SU-DHL-6 (cell line): ENCODE measurements at regions not wholly inside any gene's neighbourhood (a gene's known extent, or its start where the extent isn't known, plus 50 kb on each side); places are given as distances from the start of the nearest gene placed in this dataset.

ENCODE experiments used
- H2AFZ ChIP-seq: fragments of 200-600 bp; sonication (generic); 2 replicates; pipeline ENCODE4 v1.6.1; 2014; ENCODE audit warnings: low read depth, mild to moderate bottlenecking, moderate library complexity, mixed read lengths, antibody characterized with exemption, low read length; ENCODE audit not compliant: severe bottlenecking
- H3F3A ChIP-seq: fragments of 200-600 bp; shearing (Covaris generic); 2 replicates; pipeline ENCODE4 v1.6.0; 2016; ENCODE audit warnings: antibody characterized with exemption, mild to moderate bottlenecking; ENCODE audit not compliant: insufficient read depth
- H3K27ac ChIP-seq: fragments of 200-600 bp; sonication (generic); 2 replicates; pipeline ENCODE4 v1.5.1; 2016; ENCODE audit warnings: low read depth, mild to moderate bottlenecking, low read length, moderate library complexity, mixed read lengths
- H3K27me3 ChIP-seq: fragments of 200-600 bp; sonication (generic), shearing (Covaris generic); 2 replicates; pipeline ENCODE4 v1.6.0; 2014; ENCODE audit warnings: mild to moderate bottlenecking, low read length
- H3K36me3 ChIP-seq: fragments of 200-600 bp; sonication (generic); 2 replicates; pipeline ENCODE4 v1.6.1; 2014; ENCODE audit warnings: mild to moderate bottlenecking, low read length, mixed read lengths
- H3K4me2 ChIP-seq: fragments of 300-600, 200-600 bp; shearing (Covaris generic), sonication (generic); 2 replicates; pipeline ENCODE4 v1.6.0; 2014; ENCODE audit warnings: low read length, low read depth, mild to moderate bottlenecking; ENCODE audit not compliant: poor library complexity, severe bottlenecking
- H3K4me3 ChIP-seq: fragments of 200-600 bp; sonication (generic); 2 replicates; pipeline ENCODE4 v1.5.1; 2014; ENCODE audit warnings: antibody characterized with exemption, low read length, mild to moderate bottlenecking, mixed read lengths; ENCODE audit not compliant: insufficient read depth, poor library complexity, severe bottlenecking
- H3K79me2 ChIP-seq: fragments of 200-600 bp; sonication (generic); 2 replicates; pipeline ENCODE4 v1.6.1; 2014; ENCODE audit warnings: mild to moderate bottlenecking, low read length, moderate library complexity; ENCODE audit not compliant: insufficient read depth
- H3K9ac ChIP-seq: fragments of 200-600 bp; sonication (generic); 2 replicates; pipeline ENCODE4 v1.7.0; 2014; ENCODE audit warnings: mild to moderate bottlenecking, low read length
- H3K9me2 ChIP-seq: fragments of 200-600 bp; sonication (generic); replicated peaks from 2 replicates; pipeline ENCODE4 v1.6.1; 2014; ENCODE audit warnings: low read length; ENCODE audit not compliant: insufficient read depth
- H3K9me3 ChIP-seq: fragments of 200-600 bp; sonication (generic); 2 replicates; pipeline ENCODE4 v1.6.1; 2014; ENCODE audit warnings: low read length, mixed read lengths; ENCODE audit not compliant: insufficient read depth
- H4K20me1 ChIP-seq: fragments of 200-600 bp; sonication (generic); 2 replicates; pipeline ENCODE4 v1.6.1; 2014; ENCODE audit warnings: low read depth, mild to moderate bottlenecking, antibody characterized with exemption, low read length, moderate library complexity, mixed read lengths
- EZH2phosphoT487 ChIP-seq: fragments of 200-600 bp; sonication (generic), shearing (Covaris generic); conservative IDR thresholded peaks from 2 replicates; pipeline ENCODE4 v1.6.1; 2018; ENCODE audit warnings: mild to moderate bottlenecking, antibody characterized with exemption, low read length, moderate library complexity, mixed read lengths
- TF ChIP-seq, protein P1 (sequence below): fragments of 200-600 bp; sonication (generic); IDR thresholded peaks from one replicate; pipeline ENCODE4 v1.5.1; 2017; ENCODE audit warnings: antibody characterized with exemption, mild to moderate bottlenecking, low read length, moderate library complexity; ENCODE audit not compliant: insufficient read depth, poor library complexity, severe bottlenecking

DNA sequence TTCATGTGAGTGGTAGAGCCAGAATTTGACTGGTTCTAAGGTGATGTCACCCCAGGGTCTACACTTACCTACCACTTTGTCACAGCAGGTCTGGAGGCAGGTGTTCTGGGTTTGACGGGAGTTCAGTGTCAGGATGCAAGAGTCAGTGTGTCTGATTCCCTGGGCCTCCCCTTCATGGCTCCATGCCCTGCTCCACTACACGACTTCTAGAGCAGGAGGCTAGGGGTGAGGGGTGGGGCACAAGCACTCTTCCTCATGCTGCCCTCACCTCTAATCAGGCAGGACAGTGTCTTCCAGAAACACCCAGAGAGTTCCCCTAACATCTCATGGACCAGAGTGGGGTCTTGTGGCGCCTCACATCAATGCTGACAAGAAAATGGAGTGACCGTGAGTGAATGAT is 118.2 kb downstream of the CDC5L start:
- Histone ChIP-seq H3K9me3 (no peaks in the 10 kb centered on the region), H3K4me2 (no peak overlapping the region), H3F3A (no peaks in the 10 kb centered on the region), H3K9ac (no peak overlapping the region), H3K79me2 (no peaks in the 10 kb centered on the region), H3K36me3 (no peaks in the 10 kb centered on the region), H3K9me2 (no peaks in the 10 kb centered on the region), H3K4me3 (no peak overlapping the region), H2AFZ (no peak overlapping the region), H3K27me3 (no peaks in the 10 kb centered on the region), H3K27ac (no peak overlapping the region), H4K20me1 (no peaks in the 10 kb centered on the region)
- TF ChIP-seq EZH2phosphoT487 = no peak
- TF ChIP-seq, protein P1, sequence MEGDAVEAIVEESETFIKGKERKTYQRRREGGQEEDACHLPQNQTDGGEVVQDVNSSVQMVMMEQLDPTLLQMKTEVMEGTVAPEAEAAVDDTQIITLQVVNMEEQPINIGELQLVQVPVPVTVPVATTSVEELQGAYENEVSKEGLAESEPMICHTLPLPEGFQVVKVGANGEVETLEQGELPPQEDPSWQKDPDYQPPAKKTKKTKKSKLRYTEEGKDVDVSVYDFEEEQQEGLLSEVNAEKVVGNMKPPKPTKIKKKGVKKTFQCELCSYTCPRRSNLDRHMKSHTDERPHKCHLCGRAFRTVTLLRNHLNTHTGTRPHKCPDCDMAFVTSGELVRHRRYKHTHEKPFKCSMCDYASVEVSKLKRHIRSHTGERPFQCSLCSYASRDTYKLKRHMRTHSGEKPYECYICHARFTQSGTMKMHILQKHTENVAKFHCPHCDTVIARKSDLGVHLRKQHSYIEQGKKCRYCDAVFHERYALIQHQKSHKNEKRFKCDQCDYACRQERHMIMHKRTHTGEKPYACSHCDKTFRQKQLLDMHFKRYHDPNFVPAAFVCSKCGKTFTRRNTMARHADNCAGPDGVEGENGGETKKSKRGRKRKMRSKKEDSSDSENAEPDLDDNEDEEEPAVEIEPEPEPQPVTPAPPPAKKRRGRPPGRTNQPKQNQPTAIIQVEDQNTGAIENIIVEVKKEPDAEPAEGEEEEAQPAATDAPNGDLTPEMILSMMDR = no peak

DNA sequence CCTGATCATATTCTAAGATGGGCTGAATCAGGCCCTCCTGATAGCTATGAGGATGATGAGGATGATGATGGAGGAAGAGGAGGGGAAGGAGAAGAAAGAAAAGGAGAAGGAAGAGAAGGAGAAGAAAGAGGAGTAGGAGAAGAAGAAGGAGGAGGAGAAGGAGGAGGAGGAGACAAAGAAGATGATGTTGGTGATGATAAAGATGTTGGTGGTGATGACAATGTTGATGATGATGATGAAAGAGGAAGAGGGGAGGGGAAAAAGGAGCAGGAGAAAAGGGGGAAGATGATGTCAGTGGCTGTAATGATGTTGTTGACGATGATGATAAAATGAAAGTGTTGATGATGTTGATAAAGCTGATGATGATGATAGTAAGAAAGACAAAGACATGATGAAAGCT is 119.5 kb downstream of the CDC5L start:
- no peaks in the 10 kb centered on the region for H3K79me2 ChIP-seq
- no peaks in the 10 kb centered on the region for H3F3A ChIP-seq
- no peak overlapping the region for H3K4me3 ChIP-seq
- no peak for TF ChIP-seq EZH2phosphoT487
- TF ChIP-seq, protein P1 = no peak
- no peaks in the 10 kb centered on the region for H3K27me3 ChIP-seq
- H3K27ac ChIP-seq = no peak overlapping the region
- H3K9me2 ChIP-seq = no peaks in the 10 kb centered on the region
- H4K20me1 ChIP-seq = no peaks in the 10 kb centered on the region
- H3K9me3 ChIP-seq = no peaks in the 10 kb centered on the region
- H2AFZ ChIP-seq = no peak overlapping the region
- no peak overlapping the region for H3K4me2 ChIP-seq
- no peaks in the 10 kb centered on the region for H3K36me3 ChIP-seq
- no peak overlapping the region for H3K9ac ChIP-seq

GRCh38 chr6:44508646-44509045 is 121.1 kb downstream of the CDC5L start:
- Histone ChIP-seq H3K79me2 (no peaks in the 10 kb centered on the region), H3K9me3 (no peaks in the 10 kb centered on the region), H4K20me1 (no peaks in the 10 kb centered on the region), H3K4me2 (no peak overlapping the region), H3F3A (no peaks in the 10 kb centered on the region), H3K9ac (no peak overlapping the region), H2AFZ (no peak overlapping the region), H3K9me2 (no peaks in the 10 kb centered on the region), H3K27me3 (no peaks in the 10 kb centered on the region), H3K27ac (no peak overlapping the region), H3K36me3 (no peaks in the 10 kb centered on the region), H3K4me3 (no peak overlapping the region)
- TF ChIP-seq, protein P1 = no peak
- no peak for TF ChIP-seq EZH2phosphoT487

DNA sequence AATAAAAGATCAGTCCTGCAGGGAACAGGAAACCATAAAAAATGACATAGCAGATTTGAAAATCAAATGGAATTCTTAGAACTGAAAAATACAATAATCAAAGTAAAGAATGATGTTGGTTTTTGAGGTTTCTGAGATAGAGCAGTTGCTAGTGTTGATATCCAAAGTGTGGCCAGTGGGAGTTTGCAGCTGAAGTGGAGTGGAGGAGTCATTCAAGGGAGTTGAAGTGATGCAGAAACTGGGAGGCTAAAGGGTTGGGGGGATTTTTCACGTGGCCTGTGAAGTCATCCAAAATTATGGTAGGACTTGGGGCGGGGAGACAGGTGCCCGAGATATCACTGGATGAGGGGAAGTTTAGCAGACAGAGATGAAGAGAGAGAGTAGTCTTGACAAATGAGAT is 123.6 kb downstream of the CDC5L start:
- H3K4me3 ChIP-seq = no peak overlapping the region
- H3K9me2 ChIP-seq = no peaks in the 10 kb centered on the region
- no peaks in the 10 kb centered on the region for H3K9me3 ChIP-seq
- no peak overlapping the region for H3K9ac ChIP-seq
- TF ChIP-seq, protein P1 = no peak
- no peak for TF ChIP-seq EZH2phosphoT487
- H3K4me2 ChIP-seq = no peak overlapping the region
- no peaks in the 10 kb centered on the region for H3K27me3 ChIP-seq
- H3K79me2 ChIP-seq = no peaks in the 10 kb centered on the region
- no peaks in the 10 kb centered on the region for H3K36me3 ChIP-seq
- no peak overlapping the region for H2AFZ ChIP-seq
- H3F3A ChIP-seq = no peaks in the 10 kb centered on the region
- no peak overlapping the region for H3K27ac ChIP-seq
- no peaks in the 10 kb centered on the region for H4K20me1 ChIP-seq
